Ectodermal cell (in vitro differentiated cells): ENCODE measurements at regions not wholly inside any gene's neighbourhood (a gene's known extent, or its start where the extent isn't known, plus 50 kb on each side); places are given as distances from the start of the nearest gene placed in this dataset.

ENCODE experiments used
- H3K27ac ChIP-seq: 2 replicates; pipeline ENCODE4 v1.7.0; 2013; ENCODE audit warnings: mild to moderate bottlenecking, low read depth, low read length; ENCODE audit not compliant: insufficient read depth, poor library complexity, severe bottlenecking
- H3K27me3 ChIP-seq: 2 replicates; pipeline ENCODE4 v1.7.0; 2013; ENCODE audit warnings: mild to moderate bottlenecking, low read length; ENCODE audit not compliant: insufficient read depth, control insufficient read depth, poor library complexity, severe bottlenecking
- H3K36me3 ChIP-seq: one replicate; pipeline ENCODE4 v1.7.0; 2013; ENCODE audit warnings: low read length; ENCODE audit not compliant: control insufficient read depth, insufficient read depth
- H3K4me1 ChIP-seq: one replicate; pipeline ENCODE4 v1.7.0; 2013; ENCODE audit warnings: low read length; ENCODE audit not compliant: control insufficient read depth, insufficient read depth
- H3K4me3 ChIP-seq: 2 replicates; pipeline ENCODE4 v1.7.0; 2013; ENCODE audit warnings: low read depth, low read length, control low read depth; ENCODE audit not compliant: insufficient read depth
- H3K9me3 ChIP-seq: 2 replicates; pipeline ENCODE4 v1.7.0; 2013; ENCODE audit warnings: mild to moderate bottlenecking, low read length, moderate library complexity; ENCODE audit not compliant: control insufficient read depth
- WGBS, 2 experiments: methylation state at CpG; one replicate each; pipeline ENCODE4 v1.1.7; 2013; ENCODE audit warnings: missing lambda C conversion rate in 2 of 2; 5-methylcytosine and 5-hydroxymethylcytosine counted together

DNA sequence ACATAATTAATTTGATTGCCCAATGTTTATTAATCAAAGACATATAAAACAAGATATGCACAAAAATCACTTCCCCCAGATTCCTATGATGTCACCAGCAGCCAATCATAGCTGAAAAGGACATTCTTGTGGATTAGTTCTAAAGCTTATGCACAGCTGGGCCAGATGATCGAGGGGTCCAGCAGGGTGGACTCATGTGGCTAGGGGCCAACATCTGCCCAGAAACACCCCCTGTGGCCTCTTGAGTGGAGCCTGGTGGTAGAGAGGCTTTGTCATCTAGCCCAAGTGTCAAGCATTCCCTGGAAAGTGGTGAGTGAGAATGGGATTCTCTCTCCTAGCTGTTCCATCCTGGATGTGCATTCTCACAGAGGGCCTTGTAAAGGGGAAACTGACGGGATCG, 590.0 kb downstream of the BCL11B start:
- Histone ChIP-seq H3K9me3 (no peaks in the 10 kb centered on the region), H3K4me1 (no peaks in the 10 kb centered on the region), H3K27ac (no peak overlapping the region), H3K4me3 (no peak overlapping the region), H3K27me3 (no peaks in the 10 kb centered on the region), H3K36me3 (no peaks in the 10 kb centered on the region)
- WGBS, 2 experiments = 92 to 94% methylated on average over 3 of the region's 3 CpGs

DNA sequence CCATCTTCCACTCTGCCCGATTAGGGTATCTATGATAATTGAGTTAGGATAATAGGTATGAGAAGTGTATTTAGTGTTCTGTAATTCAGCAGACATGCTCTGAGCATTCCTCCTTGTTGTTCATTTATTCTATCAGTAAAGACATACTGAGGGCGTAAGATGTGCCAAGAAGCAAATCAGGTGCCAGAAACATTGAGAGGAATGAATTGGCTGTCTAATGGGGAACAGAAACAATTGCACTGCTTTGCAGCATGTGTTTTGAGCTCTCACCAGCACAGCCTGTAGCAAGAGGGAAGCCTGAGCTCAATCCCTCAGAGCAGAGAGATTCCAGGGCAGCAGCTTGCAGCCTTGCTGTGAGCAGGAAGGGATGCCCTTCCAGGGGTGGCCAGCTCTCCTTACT, 589.3 kb downstream of the BCL11B start:
- H3K36me3 ChIP-seq = no peaks in the 10 kb centered on the region
- no peak overlapping the region for H3K27ac ChIP-seq
- 89 to 97% methylated on average over 2 of the region's 2 CpGs for WGBS, 2 experiments
- no peak overlapping the region for H3K4me3 ChIP-seq
- no peaks in the 10 kb centered on the region for H3K9me3 ChIP-seq
- H3K4me1 ChIP-seq = no peaks in the 10 kb centered on the region
- H3K27me3 ChIP-seq = no peaks in the 10 kb centered on the region

DNA sequence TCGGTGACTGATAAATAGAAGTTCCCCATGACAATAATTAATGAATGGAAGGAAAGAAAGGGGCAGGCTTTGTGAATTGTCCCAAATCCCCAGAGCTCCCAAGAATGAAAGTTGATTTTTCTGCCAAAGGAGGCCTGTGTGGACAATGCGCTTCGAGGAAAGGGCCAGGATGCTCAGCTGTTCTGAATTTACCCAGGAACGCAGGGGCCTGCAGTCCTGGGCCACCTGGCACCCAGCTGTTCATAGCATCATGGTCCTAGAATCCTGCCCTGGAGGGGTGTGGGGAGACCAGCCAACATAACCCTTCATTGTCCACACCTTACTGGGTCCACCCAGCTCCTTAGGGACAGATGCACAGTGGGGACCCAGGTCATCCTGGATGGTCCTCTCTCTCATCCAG, 587.5 kb downstream of the BCL11B start:
- H3K27me3 ChIP-seq = no peaks in the 10 kb centered on the region
- H3K4me1 ChIP-seq = no peaks in the 10 kb centered on the region
- no peak overlapping the region for H3K27ac ChIP-seq
- 98% methylated on average over 4 of the region's 4 CpGs for WGBS, 2 experiments
- H3K4me3 ChIP-seq = no peak overlapping the region
- no peaks in the 10 kb centered on the region for H3K9me3 ChIP-seq
- H3K36me3 ChIP-seq = no peaks in the 10 kb centered on the region

DNA sequence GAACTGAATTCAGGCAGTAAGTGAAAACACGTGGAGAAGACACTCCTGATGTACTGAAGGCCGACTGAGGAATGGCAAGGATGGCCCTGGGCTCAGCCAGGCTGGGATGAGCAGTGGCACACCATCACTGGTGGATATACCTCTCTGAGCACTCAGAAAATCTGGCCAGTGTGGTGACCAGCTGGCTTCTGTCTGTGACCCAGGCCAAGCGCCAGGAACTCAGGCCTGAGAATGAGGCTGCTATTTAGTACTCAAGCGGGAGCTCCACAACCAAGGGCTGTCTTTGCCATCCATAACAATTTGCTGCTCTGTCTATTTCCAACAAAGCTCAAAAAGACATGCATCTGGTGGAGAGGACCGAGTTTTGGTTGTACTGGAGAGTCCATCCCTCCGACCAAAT, 586.3 kb downstream of the BCL11B start:
- Histone ChIP-seq H3K36me3 (no peaks in the 10 kb centered on the region), H3K4me1 (no peaks in the 10 kb centered on the region), H3K4me3 (no peak overlapping the region), H3K9me3 (no peaks in the 10 kb centered on the region), H3K27ac (no peak overlapping the region), H3K27me3 (no peaks in the 10 kb centered on the region)
- WGBS, 2 experiments = 91 to 94% methylated on average over 6 of the region's 6 CpGs

DNA sequence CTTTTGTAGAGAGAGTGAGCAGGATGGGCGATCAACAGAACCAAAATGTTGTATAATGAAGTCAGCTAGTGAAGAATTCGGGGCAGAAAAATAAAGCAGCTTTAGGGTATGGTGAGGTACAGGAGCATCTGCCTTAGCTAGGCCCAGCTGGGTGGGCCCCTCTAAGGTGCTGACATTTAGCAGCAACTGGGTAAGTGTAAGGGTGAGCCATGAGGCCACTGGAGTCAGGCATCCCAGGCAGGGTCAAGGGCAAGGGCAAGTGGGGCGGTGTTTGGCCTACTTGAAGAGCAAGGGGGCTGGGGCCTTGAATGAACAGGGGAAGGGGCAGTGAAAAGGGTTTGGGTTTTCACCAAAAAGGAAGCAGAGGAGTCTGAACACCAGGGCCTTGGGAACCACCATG, 583.6 kb downstream of the BCL11B start:
- no peaks in the 10 kb centered on the region for H3K27me3 ChIP-seq
- H3K4me3 ChIP-seq = no peak overlapping the region
- H3K36me3 ChIP-seq = no peaks in the 10 kb centered on the region
- no peaks in the 10 kb centered on the region for H3K4me1 ChIP-seq
- 95% methylated on average over 3 of the region's 3 CpGs for WGBS, 2 experiments
- H3K27ac ChIP-seq = no peak overlapping the region
- no peaks in the 10 kb centered on the region for H3K9me3 ChIP-seq

DNA sequence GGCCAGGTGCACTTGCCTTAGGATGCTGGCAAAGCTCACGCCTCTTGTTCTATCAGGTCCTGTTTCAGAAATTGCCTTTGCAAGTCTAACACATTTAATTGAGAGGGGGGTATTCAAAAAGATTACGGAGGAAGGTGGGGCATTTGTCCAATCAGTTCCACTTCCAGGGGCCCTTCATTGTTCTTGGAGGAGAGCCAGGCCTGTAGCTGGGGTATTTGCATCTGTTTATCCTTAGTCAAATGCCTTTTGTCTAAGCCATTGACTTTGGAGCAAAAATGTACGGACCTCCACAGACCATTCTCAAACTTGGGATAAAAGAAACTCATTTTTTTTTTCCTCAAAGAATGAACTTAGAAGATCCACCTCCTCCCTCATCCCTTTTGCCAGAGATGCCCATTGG, 582.0 kb downstream of the BCL11B start:
- Histone ChIP-seq H3K9me3 (no peaks in the 10 kb centered on the region), H3K27ac (no peak overlapping the region), H3K4me1 (no peaks in the 10 kb centered on the region), H3K4me3 (no peak overlapping the region), H3K27me3 (no peaks in the 10 kb centered on the region), H3K36me3 (no peaks in the 10 kb centered on the region)
- 87% methylated on average over 3 of the region's 3 CpGs for WGBS, 2 experiments

DNA sequence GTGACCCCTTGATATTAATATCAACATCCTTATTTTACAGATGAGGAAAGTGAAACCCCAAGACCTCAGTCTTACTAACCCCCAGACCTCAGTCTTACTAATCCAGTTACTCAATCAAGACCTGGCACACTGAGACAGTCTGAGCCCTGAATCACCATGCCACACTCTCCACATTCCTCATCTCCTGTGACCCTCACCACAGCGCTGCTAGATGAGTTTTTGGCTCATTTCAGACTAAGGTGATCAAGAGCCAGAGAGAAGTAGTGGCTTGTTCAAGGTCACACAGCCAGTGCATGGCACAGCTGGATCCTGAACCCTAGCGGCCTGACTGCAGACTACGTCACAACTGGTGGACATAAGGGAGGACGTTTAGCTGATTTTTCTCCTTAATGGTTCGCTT, 579.2 kb downstream of the BCL11B start:
- Histone ChIP-seq H3K27me3 (no peaks in the 10 kb centered on the region), H3K4me1 (no peaks in the 10 kb centered on the region), H3K27ac (no peak overlapping the region), H3K4me3 (no peak overlapping the region), H3K36me3 (no peaks in the 10 kb centered on the region), H3K9me3 (no peaks in the 10 kb centered on the region)
- 92 to 94% methylated on average over 5 of the region's 5 CpGs for WGBS, 2 experiments

DNA sequence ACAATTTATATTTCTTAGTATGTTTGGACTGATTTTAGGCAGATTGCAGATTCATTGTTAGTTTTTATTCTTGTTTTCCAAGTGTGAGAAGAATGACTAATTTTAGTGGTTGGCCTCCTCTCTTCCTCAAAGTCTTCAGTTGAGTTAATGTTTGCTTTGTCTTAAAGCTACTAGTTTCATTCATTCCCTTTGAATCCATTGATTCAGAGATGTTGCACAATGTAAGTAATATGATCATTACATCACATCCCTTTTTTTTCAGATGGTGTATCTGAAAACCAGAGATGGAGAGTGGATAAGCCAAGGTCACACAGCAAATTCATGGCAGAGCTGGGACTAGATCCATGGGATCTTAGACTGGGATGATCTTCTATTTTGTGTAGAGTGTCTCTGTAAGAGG, 577.5 kb downstream of the BCL11B start:
- Histone ChIP-seq H3K4me3 (no peak overlapping the region), H3K27ac (no peak overlapping the region), H3K36me3 (no peaks in the 10 kb centered on the region)

DNA sequence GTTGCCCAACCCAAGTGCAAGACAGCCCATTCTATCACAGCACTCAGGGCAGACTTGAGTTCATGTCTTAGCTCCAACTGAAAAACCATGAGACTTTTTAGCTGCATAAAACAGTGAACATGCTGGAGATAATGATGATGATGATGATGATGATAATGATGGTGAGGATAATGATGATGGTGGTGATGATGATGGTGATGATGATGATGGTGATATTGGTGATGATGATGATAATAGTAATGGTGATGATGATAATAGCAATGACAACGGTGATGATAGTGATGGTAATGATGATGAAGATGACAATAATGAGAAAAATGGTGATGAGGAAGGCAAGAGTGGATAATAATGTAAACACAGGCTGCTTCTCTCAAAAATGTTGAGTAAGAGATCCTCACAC, 576.2 kb downstream of the BCL11B start:
- H3K36me3 ChIP-seq = no peaks in the 10 kb centered on the region
- H3K27me3 ChIP-seq = no peaks in the 10 kb centered on the region
- WGBS, 2 experiments = 88 to 91% methylated on average over 1 of the region's 1 CpG

More for the DNA sequence above, 577.5 kb downstream of the BCL11B start:
- Histone ChIP-seq H3K27me3 (no peaks in the 10 kb centered on the region), H3K9me3 (no peaks in the 10 kb centered on the region), H3K4me1 (no peaks in the 10 kb centered on the region)

DNA sequence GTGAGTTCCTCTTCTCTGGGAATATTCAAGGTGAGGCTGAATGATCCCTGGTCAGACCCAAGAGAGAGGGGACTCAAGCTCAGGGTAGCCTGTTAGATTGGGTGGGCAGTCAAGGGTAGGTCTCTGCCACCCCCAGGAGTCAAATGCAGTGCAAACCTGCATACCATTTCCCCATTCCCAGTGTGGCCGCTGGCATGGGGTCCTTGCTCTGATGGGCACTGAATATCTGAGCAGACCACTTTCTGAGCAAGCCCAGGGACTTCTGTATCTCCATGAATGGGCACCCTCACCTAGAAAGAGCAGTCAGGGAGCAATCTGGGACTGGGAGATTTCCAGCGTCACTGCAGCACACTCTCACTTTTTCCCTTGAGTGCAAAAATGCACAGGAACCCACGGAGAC, 573.7 kb downstream of the BCL11B start:
- no peaks in the 10 kb centered on the region for H3K4me1 ChIP-seq
- H3K27ac ChIP-seq = no peak overlapping the region
- WGBS, 2 experiments = 95 to 96% methylated on average over 3 of the region's 3 CpGs
- H3K27me3 ChIP-seq = no peaks in the 10 kb centered on the region
- H3K9me3 ChIP-seq = no peaks in the 10 kb centered on the region
- H3K4me3 ChIP-seq = no peak overlapping the region
- H3K36me3 ChIP-seq = no peaks in the 10 kb centered on the region

More for the DNA sequence above, 576.2 kb downstream of the BCL11B start:
- no peaks in the 10 kb centered on the region for H3K9me3 ChIP-seq
- no peak overlapping the region for H3K27ac ChIP-seq
- H3K4me1 ChIP-seq = no peaks in the 10 kb centered on the region
- no peak overlapping the region for H3K4me3 ChIP-seq

DNA sequence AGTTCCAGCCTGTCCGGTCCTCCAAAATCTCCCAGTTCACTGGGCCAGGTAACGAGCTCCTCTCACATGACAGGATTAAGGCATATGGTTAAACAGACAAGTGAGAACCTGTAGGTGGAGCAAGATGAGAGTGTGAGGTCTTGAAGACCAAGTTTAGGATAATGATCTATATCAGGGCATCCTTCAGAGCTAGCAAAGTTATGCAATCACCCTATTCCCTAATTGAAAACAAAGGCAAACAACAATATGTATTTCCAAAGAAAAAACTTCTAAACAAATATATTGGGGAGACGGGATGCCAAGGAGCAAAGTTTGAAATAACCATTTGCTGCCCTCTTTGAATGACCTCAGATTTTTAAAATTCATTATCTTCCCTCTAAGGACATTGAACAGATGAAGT, 571.2 kb downstream of the BCL11B start:
- 88 to 93% methylated on average over 3 of the region's 3 CpGs for WGBS, 2 experiments

More for the DNA sequence above, 571.2 kb downstream of the BCL11B start:
- Histone ChIP-seq H3K27ac (no peak overlapping the region), H3K4me1 (no peaks in the 10 kb centered on the region), H3K4me3 (no peak overlapping the region), H3K36me3 (no peaks in the 10 kb centered on the region), H3K27me3 (no peaks in the 10 kb centered on the region), H3K9me3 (no peaks in the 10 kb centered on the region)
